ENCODE measurements at regions not wholly inside any gene's neighbourhood (a gene's known extent, or its start where the extent isn't known, plus 50 kb on each side); places are given as distances from the start of the nearest gene placed in this dataset.

- H4K20me1 ChIP-seq (ENCODE audit: insufficient read depth, low read length): no peaks in the 10 kb centered on the region
- no peaks in the 10 kb centered on the region for H3K27me3 ChIP-seq (replicated peaks; ENCODE audit: insufficient read depth, low read length)
- TF ChIP-seq EZH2 (optimal IDR thresholded peaks at IDR 0.05; ENCODE audit: low read depth, low read length) (no peak), EZH2phosphoT487 (IDR thresholded peaks at IDR 0.05; ENCODE audit: low read length) (no peak), CTCF (IDR thresholded peaks at IDR 0.05; ENCODE audit: low read length) (no peak)
- H3K9me2 ChIP-seq (replicated peaks; ENCODE audit: insufficient read depth, low read length): no peaks in the 10 kb centered on the region
- no peaks in the 10 kb centered on the region for H3F3A ChIP-seq (ENCODE audit: insufficient read depth, low read length)
- no peak overlapping the region for H3K4me2 ChIP-seq (ENCODE audit: low read depth, low read length)
- DNase-seq: no peak
- H3K9me3 ChIP-seq (replicated peaks; ENCODE audit: insufficient read depth, low read length): no peaks in the 10 kb centered on the region
- H3K4me1 ChIP-seq (ENCODE audit: low read length): 0 out of 2 replicates have a peak, but pooled peaks cover 3% of the 10 kb centered on the region
- H3K9ac ChIP-seq (ENCODE audit: low read length): no peak overlapping the region
- H2AFZ ChIP-seq (ENCODE audit: low read length): no peak overlapping the region
- H3K36me3 ChIP-seq (replicated peaks; ENCODE audit: insufficient read depth, low read length): no peaks in the 10 kb centered on the region
- no peak overlapping the region for H3K4me3 ChIP-seq (ENCODE audit: low read length)
- H3K27ac ChIP-seq (ENCODE audit: low read length): no peak overlapping the region
- H3K79me2 ChIP-seq (ENCODE audit: low read length): no peaks in the 10 kb centered on the region
These were observed 359.5 kb downstream of the TMEM135 start for GRCh38 chr11:87397011-87397865.

GRCh38 chr11:87394924-87395323 lies 357.2 kb downstream of the TMEM135 start:
- no peak for DNase-seq
- H3F3A ChIP-seq (ENCODE audit: insufficient read depth, low read length): no peaks in the 10 kb centered on the region
- no peaks in the 10 kb centered on the region for H3K36me3 ChIP-seq (replicated peaks; ENCODE audit: insufficient read depth, low read length)
- 0 out of 2 replicates have a peak, but pooled peaks cover 3% of the 10 kb centered on the region for H3K4me1 ChIP-seq (ENCODE audit: low read length)
- H3K27me3 ChIP-seq (replicated peaks; ENCODE audit: insufficient read depth, low read length): no peaks in the 10 kb centered on the region
- no peaks in the 10 kb centered on the region for H4K20me1 ChIP-seq (ENCODE audit: insufficient read depth, low read length)
- no peak overlapping the region for H3K9ac ChIP-seq (ENCODE audit: low read length)
- H2AFZ ChIP-seq (ENCODE audit: low read length): no peak overlapping the region
- H3K27ac ChIP-seq (ENCODE audit: low read length): no peak overlapping the region
- H3K4me3 ChIP-seq (ENCODE audit: low read length): no peak overlapping the region
- H3K9me2 ChIP-seq (replicated peaks; ENCODE audit: insufficient read depth, low read length): no peaks in the 10 kb centered on the region
- TF ChIP-seq CTCF (IDR thresholded peaks at IDR 0.05; ENCODE audit: low read length): no peak
- H3K9me3 ChIP-seq (replicated peaks; ENCODE audit: insufficient read depth, low read length): no peaks in the 10 kb centered on the region
- H3K79me2 ChIP-seq (ENCODE audit: low read length): no peaks in the 10 kb centered on the region
- no peak overlapping the region for H3K4me2 ChIP-seq (ENCODE audit: low read depth, low read length)

DNA sequence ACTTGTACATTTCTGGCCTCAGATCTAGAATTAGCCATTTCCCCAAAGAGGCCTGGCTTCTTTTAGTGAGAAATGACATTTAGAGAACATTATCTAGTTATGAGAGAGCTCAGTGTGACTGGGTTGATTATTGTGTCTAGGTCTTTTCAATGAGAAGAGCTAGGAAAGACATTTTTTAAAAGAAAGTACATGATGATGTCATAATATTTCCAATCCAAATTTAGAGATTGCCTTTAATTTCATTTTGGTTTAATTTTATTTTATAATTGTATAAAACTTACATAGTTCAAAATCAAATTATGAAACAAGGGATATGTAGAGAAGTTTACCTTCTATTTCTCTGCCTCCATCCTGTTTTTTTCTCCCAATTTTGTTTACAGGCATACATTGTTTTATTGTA lies 354.9 kb downstream of the TMEM135 start:
- H3K4me3 ChIP-seq (ENCODE audit: low read length): no peak overlapping the region
- H3K79me2 ChIP-seq (ENCODE audit: low read length): no peaks in the 10 kb centered on the region
- H3K27ac ChIP-seq (ENCODE audit: low read length): no peak overlapping the region
- H3F3A ChIP-seq (ENCODE audit: insufficient read depth, low read length): no peaks in the 10 kb centered on the region
- H3K27me3 ChIP-seq (replicated peaks; ENCODE audit: insufficient read depth, low read length): no peaks in the 10 kb centered on the region
- no peak overlapping the region for H3K9ac ChIP-seq (ENCODE audit: low read length)
- H2AFZ ChIP-seq (ENCODE audit: low read length): no peak overlapping the region
- H3K9me2 ChIP-seq (replicated peaks; ENCODE audit: insufficient read depth, low read length): no peaks in the 10 kb centered on the region
- H3K4me2 ChIP-seq (ENCODE audit: low read depth, low read length): no peak overlapping the region
- TF ChIP-seq EZH2 (optimal IDR thresholded peaks at IDR 0.05; ENCODE audit: low read depth, low read length) (no peak), CTCF (IDR thresholded peaks at IDR 0.05; ENCODE audit: low read length) (no peak), EZH2phosphoT487 (IDR thresholded peaks at IDR 0.05; ENCODE audit: low read length) (no peak)
- no peaks in the 10 kb centered on the region for H3K9me3 ChIP-seq (replicated peaks; ENCODE audit: insufficient read depth, low read length)
- no peak for DNase-seq
- no peaks in the 10 kb centered on the region for H3K36me3 ChIP-seq (replicated peaks; ENCODE audit: insufficient read depth, low read length)
- 0 out of 2 replicates have a peak, but pooled peaks cover 3% of the 10 kb centered on the region for H3K4me1 ChIP-seq (ENCODE audit: low read length)
- no peaks in the 10 kb centered on the region for H4K20me1 ChIP-seq (ENCODE audit: insufficient read depth, low read length)

All from MM.1S (cell line).